OCI-LY7 (cell line): ENCODE measurements at regions not wholly inside any gene's neighbourhood (a gene's known extent, or its start where the extent isn't known, plus 50 kb on each side); places are given as distances from the start of the nearest gene placed in this dataset.
"Not testable (repeated sequence)": the region's sequence is repeated elsewhere in the genome, so short reads cannot be mapped to it uniquely, and the experiment has no call there.

Experiments
- BruUV-seq: library from RNA; stranded (reverse); fragments of 400-500 nt; replicated peaks from 2 replicates; lab custom pipeline; 2021; lab: Mats Ljungman, UMichigan
- CTCF ChIA-PET: fragments of 300-600 bp; sonication (Branson Sonifier 250); formaldehyde crosslinking; loops from one replicate; lab custom pipeline; 2022; ENCODE audit warnings: antibody characterized with exemption; ENCODE audit not compliant: unreplicated experiment; lab: Charles Lee
- POLR2A ChIA-PET: fragments of 300-600 bp; sonication (Branson Sonifier 250); formaldehyde crosslinking; loops from one replicate; lab custom pipeline; 2022; ENCODE audit warnings: antibody characterized with exemption; lab: Charles Lee
- DNase-seq: peaks from one replicate; pipeline ENCODE4 v3.0.0-alpha.2; 2015; ENCODE audit warnings: low spot score
- H2AFZ ChIP-seq: fragments of 200-600 bp; sonication (generic), shearing (Covaris generic); 2 replicates; pipeline ENCODE4 v1.6.1; 2014; ENCODE audit warnings: mild to moderate bottlenecking, antibody characterized with exemption, low read length, moderate library complexity
- H3K27ac ChIP-seq: fragments of 200-600 bp; sonication (generic); 2 replicates; pipeline ENCODE4 v1.5.1; 2014; ENCODE audit warnings: mixed run types, low read depth, mild to moderate bottlenecking, moderate library complexity, low read length, inconsistent platforms; ENCODE audit not compliant: poor library complexity, severe bottlenecking
- H3K36me3 ChIP-seq: fragments of 200-600 bp; sonication (generic); 2 replicates; pipeline ENCODE4 v1.6.1; 2014; ENCODE audit warnings: mild to moderate bottlenecking, antibody characterized with exemption, low read length, moderate library complexity, mixed read lengths; ENCODE audit not compliant: insufficient read depth
- H3K4me1 ChIP-seq: fragments of 200-600 bp; sonication (generic); 2 replicates; pipeline ENCODE4 v1.5.1; 2014; ENCODE audit warnings: mild to moderate bottlenecking, low read length; ENCODE audit not compliant: insufficient read depth, poor library complexity, severe bottlenecking
- H3K4me2 ChIP-seq: fragments of 200-600 bp; sonication (generic); 2 replicates; pipeline ENCODE4 v1.6.1; 2014; ENCODE audit warnings: mild to moderate bottlenecking, low read length
- H3K4me3 ChIP-seq: fragments of 200-600 bp; sonication (generic); 2 replicates; pipeline ENCODE4 v1.5.1; 2014; ENCODE audit warnings: mild to moderate bottlenecking, low read depth, low read length; ENCODE audit not compliant: poor library complexity, severe bottlenecking
- H3K79me2 ChIP-seq: fragments of 200-600 bp; sonication (generic); 2 replicates; pipeline ENCODE4 v1.6.1; 2016; ENCODE audit warnings: low read depth, mild to moderate bottlenecking, low read length, moderate library complexity, mixed read lengths; ENCODE audit not compliant: insufficient read depth
- H3K9me2 ChIP-seq: fragments of 200-600 bp; sonication (generic); 2 replicates; pipeline ENCODE4 v1.6.1; 2016; ENCODE audit warnings: mild to moderate bottlenecking, low read length, mixed read lengths; ENCODE audit not compliant: insufficient read depth
- H3K9me3 ChIP-seq: fragments of 200-600 bp; sonication (generic); 2 replicates; pipeline ENCODE4 v1.6.1; 2014; ENCODE audit warnings: mild to moderate bottlenecking, mixed run types, low read length, mixed read lengths
- H4K20me1 ChIP-seq: fragments of 200-600 bp; sonication (generic); 2 replicates; pipeline ENCODE4 v1.6.1; 2014; ENCODE audit warnings: mild to moderate bottlenecking, antibody characterized with exemption, low read length, moderate library complexity, mixed read lengths; ENCODE audit not compliant: insufficient read depth
- CTCF ChIP-seq: fragments of 200-600 bp; sonication (generic); conservative IDR thresholded peaks from 2 replicates; pipeline ENCODE4 v1.5.1; 2014; ENCODE audit warnings: mild to moderate bottlenecking, antibody characterized with exemption, low read length, moderate library complexity, mixed read lengths
- EZH2phosphoT487 ChIP-seq: fragments of 200-600 bp; sonication (generic); IDR thresholded peaks from 2 replicates; pipeline ENCODE4 v1.6.1; 2018; ENCODE audit warnings: low read depth, borderline replicate concordance, mild to moderate bottlenecking, mixed run types, antibody characterized with exemption, low read length, moderate library complexity, mixed read lengths
- intact Hi-C: fragments of 100-400 bp; cut with micrococcal nuclease; formaldehyde crosslinking; loops from one replicate; pipeline ENCODE4 v1.10.0; 2022; ENCODE audit not compliant: unreplicated experiment

GRCh38 chr7:131829947-131830558 is 273.6 kb upstream of the PODXL start:
- Histone ChIP-seq H3K9me3 (no peaks in the 10 kb centered on the region), H2AFZ (no peak overlapping the region), H4K20me1 (no peaks in the 10 kb centered on the region), H3K79me2 (no peaks in the 10 kb centered on the region), H3K4me3 (no peak overlapping the region), H3K4me1 (no peaks in the 10 kb centered on the region), H3K27ac (no peak overlapping the region), H3K4me2 (no peak overlapping the region), H3K36me3 (no peaks in the 10 kb centered on the region), H3K9me2 (no peaks in the 10 kb centered on the region)
- BruUV-seq, result no TSS peak
- intact Hi-C loops, result no loop called here
- CTCF ChIA-PET, result no interaction called here
- POLR2A ChIA-PET, result no interaction called here
- no peak for TF ChIP-seq CTCF
- TF ChIP-seq EZH2phosphoT487, result no peak
- no peak for DNase-seq

- Histone ChIP-seq H3K4me3 (no peak overlapping the region), H3K27ac (no peak overlapping the region), H3K36me3 (no peaks in the 10 kb centered on the region), H3K79me2 (no peaks in the 10 kb centered on the region), H3K4me2 (no peak overlapping the region), H2AFZ (no peak overlapping the region), H3K9me2 (no peaks in the 10 kb centered on the region), H3K9me3 (no peaks in the 10 kb centered on the region), H3K4me1 (no peaks in the 10 kb centered on the region), H4K20me1 (no peaks in the 10 kb centered on the region)
- CTCF ChIA-PET, result no interaction called here
- POLR2A ChIA-PET, result no interaction called here
- BruUV-seq, result no TSS peak
- no peak for DNase-seq
- intact Hi-C loops, result no loop called here
- no peak for TF ChIP-seq CTCF
Observed at GRCh38 chr7:131827421-131827820, 271.0 kb upstream of the PODXL start.

- no peak for DNase-seq
- Histone ChIP-seq H3K9me2 (no peaks in the 10 kb centered on the region), H2AFZ (no peak overlapping the region), H3K36me3 (no peaks in the 10 kb centered on the region), H3K4me3 (no peak overlapping the region), H3K27ac (no peak overlapping the region), H3K79me2 (no peaks in the 10 kb centered on the region), H3K9me3 (no peaks in the 10 kb centered on the region), H4K20me1 (no peaks in the 10 kb centered on the region), H3K4me2 (no peak overlapping the region), H3K4me1 (no peaks in the 10 kb centered on the region)
- ChIA-PET POLR2A (no interaction called here), CTCF (no interaction called here)
- intact Hi-C loops, result no loop called here
- BruUV-seq, result no TSS peak
- TF ChIP-seq EZH2phosphoT487, result no peak
- TF ChIP-seq CTCF, result no peak
Observed at GRCh38 chr7:131826960-131827359, 270.5 kb upstream of the PODXL start.

- DNase-seq, H3K9me3 ChIP-seq, H3K9me2 ChIP-seq, H3K4me3 ChIP-seq, CTCF ChIA-PET, BruUV-seq, H3K36me3 ChIP-seq, H4K20me1 ChIP-seq, H3K4me2 ChIP-seq, H3K4me1 ChIP-seq, H3K27ac ChIP-seq, H3K79me2 ChIP-seq, H2AFZ ChIP-seq, intact Hi-C loops, POLR2A ChIA-PET: not testable (repeated sequence)
Observed at GRCh38 chr7:131823961-131824440, 267.6 kb upstream of the PODXL start.
